ENCODE measurements at regions not wholly inside any gene's neighbourhood (a gene's known extent, or its start where the extent isn't known, plus 50 kb on each side); places are given as distances from the start of the nearest gene placed in this dataset.
"Not testable (repeated sequence)": the region's sequence is repeated elsewhere in the genome, so short reads cannot be mapped to it uniquely, and the experiment has no call there.

- DNase-seq: no peak
Observed at GRCh38 chr5:92977846-92978540, 603.0 kb downstream of the NR2F1-AS1 start.

- no peak for DNase-seq
Observed at GRCh38 chr5:92976156-92976555, 604.9 kb downstream of the NR2F1-AS1 start.

DNA sequence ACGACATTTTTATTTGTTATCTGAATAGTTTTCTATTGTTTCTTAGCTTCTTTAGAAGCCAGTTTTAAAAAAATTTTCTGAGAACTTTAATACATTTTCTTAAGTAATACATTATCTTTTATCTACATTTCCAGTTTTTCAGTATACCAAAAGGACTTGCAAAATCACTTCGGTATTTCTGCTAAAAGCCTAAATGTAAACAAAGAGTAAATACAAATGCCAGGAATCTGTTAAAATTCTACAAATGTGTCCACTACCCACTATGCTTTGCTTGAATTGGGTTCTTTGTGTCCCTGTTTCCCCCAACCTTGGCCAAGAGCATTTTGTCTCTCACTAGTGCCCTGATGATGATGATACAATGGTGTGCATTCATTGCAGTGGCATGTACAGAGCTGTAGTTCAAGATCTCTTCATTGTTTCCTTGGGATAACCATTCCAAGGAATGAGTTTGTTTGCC lies 611.2 kb downstream of the NR2F1-AS1 start:
- no peak for DNase-seq

DNA sequence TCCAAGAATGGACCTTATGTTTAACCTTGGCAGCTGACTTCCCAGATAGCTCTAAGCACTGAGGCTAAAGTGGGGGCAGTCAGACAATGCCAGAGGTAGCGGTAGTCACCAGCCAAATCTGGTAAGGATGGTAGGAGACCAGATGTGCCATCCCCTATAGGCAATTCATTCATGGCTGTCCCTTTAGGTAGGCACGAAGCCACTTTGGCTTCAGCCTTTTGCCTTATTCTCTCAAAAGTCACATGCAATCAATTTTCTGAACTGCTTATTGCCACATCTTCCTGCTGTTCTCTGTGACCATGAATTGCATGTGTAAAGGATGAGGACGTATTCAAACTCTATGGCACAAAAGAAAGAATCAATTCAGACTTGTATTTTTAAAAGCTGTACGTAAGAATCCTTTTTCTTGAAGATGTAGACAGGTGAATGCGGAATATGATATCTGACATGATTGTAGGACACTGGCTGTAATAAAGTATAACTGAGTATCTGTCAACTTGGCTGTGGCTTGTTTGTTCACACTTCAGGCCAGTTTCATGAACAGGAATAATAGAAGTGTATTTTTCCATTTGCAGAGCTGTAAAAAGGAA lies 611.7 kb downstream of the NR2F1-AS1 start:
- DNase-seq: no peak

DNA sequence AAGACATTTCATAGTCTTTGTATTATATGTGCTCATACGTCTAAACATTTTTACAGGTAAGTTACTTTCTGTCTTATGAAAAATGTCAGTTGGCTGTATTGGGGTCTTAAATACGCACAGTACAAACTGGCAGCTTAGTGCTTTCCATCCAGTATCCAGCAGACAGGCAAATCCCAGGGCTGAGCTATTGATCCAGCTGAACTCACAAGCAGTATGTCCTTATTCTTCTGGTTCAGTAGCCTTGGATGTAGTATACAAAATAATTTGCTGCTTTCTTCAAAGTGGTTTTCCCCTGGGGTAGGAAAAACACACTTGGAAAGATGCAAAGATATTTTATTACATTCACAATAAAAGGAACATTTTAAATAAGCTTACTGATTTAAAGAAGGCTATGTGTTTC lies 617.2 kb downstream of the NR2F1-AS1 start:
- DNase-seq: no peak

GRCh38 chr5:92962752-92963151 lies 618.3 kb downstream of the NR2F1-AS1 start:
- peak; percentile 71 for DNase-seq

DNA sequence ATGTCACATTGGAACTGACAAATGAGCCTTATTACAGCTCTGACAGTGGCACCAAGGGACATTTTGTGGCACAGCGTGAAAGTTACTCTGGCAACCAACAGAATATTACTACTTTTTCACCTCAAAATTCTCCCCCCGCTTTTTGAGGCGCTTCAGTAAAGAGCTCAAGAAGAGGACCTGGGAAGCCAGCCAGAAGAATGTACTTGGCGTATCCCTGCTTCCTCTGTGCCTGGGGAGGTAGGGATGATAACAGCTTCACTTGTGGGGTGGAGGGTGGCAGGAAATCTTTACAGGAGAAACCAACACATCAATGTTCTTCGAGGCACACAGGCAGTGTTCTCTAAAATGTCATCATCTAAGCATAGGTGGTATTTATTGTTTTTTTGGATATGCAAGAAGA lies 624.1 kb downstream of the NR2F1-AS1 start:
- no peak for DNase-seq

DNA sequence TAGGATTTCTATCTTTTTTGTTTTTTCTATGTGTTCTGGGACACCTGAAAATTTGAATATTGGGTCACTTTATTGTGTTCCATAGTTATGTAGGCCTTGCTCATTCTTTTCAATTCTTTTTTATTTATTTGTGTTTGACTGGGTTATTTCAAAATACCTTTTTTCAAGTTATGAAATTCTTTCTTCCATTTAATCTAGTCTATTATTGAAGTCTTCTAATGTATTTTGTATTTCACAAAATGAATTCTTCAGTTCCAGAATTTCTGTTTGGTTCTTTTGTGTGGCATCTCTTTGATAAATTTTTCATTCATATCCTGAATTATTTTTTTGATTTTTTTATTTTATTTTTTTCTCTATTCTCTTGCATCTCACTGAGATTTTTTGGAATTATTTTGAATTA lies 628.8 kb downstream of the NR2F1-AS1 start:
- DNase-seq: no peak

- DNase-seq: no peak
Observed at GRCh38 chr5:92951746-92952145, 629.3 kb downstream of the NR2F1-AS1 start.

- no peak for DNase-seq
Observed at GRCh38 chr5:92946546-92946945, 634.5 kb downstream of the NR2F1-AS1 start.

- DNase-seq: no peak
Observed at GRCh38 chr5:92945605-92946097, 635.4 kb downstream of the NR2F1-AS1 start.

- DNase-seq: no peak
Observed at GRCh38 chr5:92944903-92945604, 636.0 kb downstream of the NR2F1-AS1 start.

DNA sequence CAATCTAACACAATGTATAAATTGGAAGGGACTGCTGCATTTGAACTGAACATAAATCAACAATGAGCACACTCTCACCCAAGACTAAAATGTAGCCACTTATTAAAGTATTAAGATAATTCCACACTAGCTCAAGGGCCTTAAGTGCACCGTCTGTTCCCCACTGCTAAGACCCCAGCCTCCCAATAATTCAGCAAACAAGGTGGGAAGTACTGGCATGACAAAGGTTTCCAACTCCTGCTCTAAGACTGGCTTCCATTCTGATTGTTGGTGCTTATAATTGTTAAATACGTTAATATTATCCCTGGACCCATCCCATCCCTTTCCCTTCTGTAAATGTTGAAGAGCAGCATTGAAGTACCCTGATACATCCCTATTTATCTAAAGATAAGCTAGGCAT lies 636.7 kb downstream of the NR2F1-AS1 start:
- DNase-seq: no peak

DNA sequence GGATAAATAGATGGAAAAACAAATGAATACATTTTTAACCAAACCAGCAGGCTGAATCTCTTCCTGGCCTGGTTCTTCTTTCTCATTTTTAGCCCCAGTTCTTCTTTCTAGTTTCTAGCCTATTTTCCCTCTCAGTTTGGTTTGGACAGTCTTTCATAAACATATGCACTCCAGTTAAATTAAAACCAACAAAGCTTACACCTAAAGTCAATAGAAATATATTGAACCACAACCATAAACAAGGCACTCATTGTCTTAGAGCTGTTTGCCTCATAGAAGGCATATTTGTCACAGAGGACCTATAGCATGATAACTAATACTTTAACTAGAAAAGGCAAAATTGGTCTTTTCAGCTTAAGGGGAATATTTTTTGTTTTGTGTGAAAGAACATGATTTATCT lies 638.3 kb downstream of the NR2F1-AS1 start:
- DNase-seq: no peak

DNA sequence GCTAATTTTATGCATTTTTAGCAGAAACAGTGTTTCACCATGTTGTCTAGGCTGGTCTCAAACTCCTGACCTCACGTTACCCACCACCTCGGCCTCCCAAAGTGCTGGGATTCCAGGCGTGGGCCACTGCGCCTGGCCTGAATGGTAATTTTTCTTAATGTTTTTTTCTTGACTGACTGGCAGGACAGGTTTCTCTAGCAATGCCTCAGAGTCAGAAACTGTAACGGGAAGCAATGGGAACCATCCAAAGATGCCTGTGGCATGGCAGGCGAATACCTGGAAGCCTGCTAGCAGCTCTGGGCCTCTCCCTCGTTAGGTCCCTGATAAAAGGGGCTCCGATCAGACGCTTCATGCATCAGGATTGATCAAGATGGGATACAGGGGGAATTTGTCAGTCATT lies 639.2 kb downstream of the NR2F1-AS1 start:
- no peak for DNase-seq

DNA sequence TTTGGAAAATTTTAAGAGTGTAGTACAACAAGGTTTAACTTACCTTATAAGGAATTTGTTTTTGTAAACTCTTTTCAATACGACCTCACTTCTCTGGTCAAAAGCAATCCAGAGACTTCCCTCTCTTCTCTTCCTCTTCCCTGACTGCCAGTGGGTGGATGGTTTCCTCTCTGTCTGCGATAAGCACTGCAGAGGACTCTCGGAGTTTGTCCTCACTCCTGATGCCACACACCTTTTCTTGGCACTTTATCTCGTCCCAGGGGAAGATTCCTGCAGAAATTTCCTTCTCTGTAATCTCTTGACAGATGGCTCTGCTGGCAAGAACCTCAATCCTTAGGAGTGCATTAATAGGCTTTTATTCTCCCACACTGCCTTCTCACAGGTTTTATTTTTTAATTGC lies 641.6 kb downstream of the NR2F1-AS1 start:
- no peak for DNase-seq

- not testable (repeated sequence) for DNase-seq
Observed at GRCh38 chr5:92937396-92937795, 643.6 kb downstream of the NR2F1-AS1 start.

DNA sequence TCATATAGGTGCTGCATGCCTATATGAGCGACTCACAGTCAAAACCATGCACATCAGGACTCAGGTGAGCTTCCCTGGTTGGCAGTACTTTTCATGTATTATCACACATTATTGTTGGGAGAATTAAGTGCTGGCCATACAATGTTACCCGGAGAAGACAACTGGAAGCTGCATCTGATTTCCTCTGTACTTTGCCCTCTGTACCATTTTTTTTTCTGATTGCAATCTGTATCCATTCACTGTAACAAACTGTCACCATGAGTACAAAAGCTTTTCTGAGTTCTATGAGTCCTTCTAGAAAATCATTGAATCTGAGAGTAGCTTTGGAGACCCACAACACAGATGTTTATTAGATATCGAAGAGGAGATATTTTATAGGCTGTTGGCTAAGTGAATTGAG lies 651.0 kb downstream of the NR2F1-AS1 start:
- no peak for DNase-seq

- no peak for DNase-seq
Observed at GRCh38 chr5:92927291-92927778, 653.7 kb downstream of the NR2F1-AS1 start.

- DNase-seq: no peak
Observed at GRCh38 chr5:92923885-92924284, 657.1 kb downstream of the NR2F1-AS1 start.

DNA sequence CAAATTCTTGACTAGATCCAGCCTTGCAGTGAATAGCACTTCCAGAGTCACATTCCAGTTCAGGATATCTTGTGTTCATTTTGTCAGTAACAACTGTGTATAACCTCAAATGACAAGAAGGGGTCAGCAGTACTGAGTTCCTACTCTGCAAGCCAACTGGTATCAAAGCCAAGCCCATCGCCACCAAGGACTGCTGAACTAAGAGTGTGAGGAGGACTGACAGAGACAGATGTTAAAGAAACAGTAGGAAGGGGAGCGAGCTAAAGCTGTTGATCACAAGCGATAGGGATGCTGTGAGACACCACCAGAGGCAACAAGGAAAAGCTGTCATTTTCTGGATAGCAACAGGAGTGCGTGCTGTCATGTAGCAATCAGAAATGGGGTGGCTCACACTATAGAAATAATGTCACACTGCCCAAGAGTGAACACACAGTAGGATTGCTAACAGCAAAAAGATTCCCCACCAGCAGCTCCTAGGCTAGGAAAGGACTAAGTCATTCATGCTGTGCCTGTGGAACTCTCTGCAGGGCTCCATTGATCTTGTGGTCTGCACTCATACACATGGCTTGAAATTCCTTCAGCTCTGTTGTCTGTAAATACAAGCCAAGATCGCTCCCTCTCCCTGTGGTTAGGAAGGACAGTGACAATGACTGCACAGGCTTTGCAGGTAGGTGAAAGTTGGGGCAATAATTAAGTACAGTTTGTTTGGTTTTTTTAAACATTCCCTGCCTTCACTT lies 658.6 kb downstream of the NR2F1-AS1 start:
- no peak for DNase-seq

DNA sequence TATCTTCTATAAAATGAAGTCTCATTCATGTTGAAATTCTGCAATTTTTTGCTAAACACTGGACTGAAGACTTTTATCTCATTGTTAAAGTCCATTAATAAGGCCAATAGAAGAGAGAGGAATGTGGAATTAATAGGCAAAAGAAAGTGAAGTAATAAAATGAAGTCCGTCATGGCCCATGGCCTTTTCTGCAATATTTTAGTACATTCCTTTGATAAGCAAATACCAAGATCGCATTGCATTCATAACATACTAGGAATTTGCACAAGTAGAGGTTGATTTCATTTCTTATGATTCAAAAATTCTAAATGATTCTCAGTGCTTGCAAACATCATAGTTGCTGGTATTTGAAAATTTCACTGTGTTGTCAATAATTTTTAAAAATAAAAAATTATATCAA lies 664.0 kb downstream of the NR2F1-AS1 start:
- no peak for DNase-seq

GRCh38 chr5:92916036-92916435 lies 665.0 kb downstream of the NR2F1-AS1 start:
- DNase-seq: no peak
